AG10803 (cell line): ENCODE measurements at regions not wholly inside any gene's neighbourhood (a gene's known extent, or its start where the extent isn't known, plus 50 kb on each side); places are given as distances from the start of the nearest gene placed in this dataset.

Experiments used
- DNase-seq: peaks from one replicate; pipeline ENCODE4 v3.0.0; 2010; ENCODE audit warnings: low read depth
- H3K4me3 ChIP-seq: 2 replicates; pipeline ENCODE4 v1.5.1; 2011; ENCODE audit warnings: mild to moderate bottlenecking, low read length, control low read depth
- CTCF ChIP-seq: conservative IDR thresholded peaks from 2 replicates; pipeline ENCODE4 v1.5.1; 2011; ENCODE audit warnings: mild to moderate bottlenecking, low read length, control low read depth, inconsistent platforms

- peak; percentile 24 for DNase-seq
- no peak for TF ChIP-seq CTCF
- H3K4me3 ChIP-seq: no peak overlapping the region
These were observed 111.3 kb upstream of the TNS3 start for GRCh38 chr7:47693216-47693615.

DNA sequence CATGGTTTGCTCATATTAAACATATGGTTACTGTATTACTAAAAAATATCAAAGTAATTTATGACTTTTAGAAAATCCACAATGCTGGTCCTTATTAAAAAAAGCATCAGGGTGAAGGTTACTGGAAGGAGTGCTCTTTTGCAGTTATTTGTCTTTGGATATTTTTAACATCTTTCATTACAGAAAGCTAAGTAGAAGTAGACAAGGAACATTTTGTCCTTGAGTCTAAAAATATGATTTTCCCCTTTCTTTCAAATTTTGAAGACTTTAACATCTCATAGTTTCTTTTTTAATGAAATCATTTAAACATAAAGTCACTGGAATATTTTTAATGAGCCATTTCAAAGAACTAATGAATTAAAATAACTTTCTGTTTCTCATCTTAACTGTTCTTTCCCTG is 110.1 kb upstream of the TNS3 start:
- TF ChIP-seq CTCF: no peak
- H3K4me3 ChIP-seq: no peak overlapping the region
- no peak for DNase-seq

DNA sequence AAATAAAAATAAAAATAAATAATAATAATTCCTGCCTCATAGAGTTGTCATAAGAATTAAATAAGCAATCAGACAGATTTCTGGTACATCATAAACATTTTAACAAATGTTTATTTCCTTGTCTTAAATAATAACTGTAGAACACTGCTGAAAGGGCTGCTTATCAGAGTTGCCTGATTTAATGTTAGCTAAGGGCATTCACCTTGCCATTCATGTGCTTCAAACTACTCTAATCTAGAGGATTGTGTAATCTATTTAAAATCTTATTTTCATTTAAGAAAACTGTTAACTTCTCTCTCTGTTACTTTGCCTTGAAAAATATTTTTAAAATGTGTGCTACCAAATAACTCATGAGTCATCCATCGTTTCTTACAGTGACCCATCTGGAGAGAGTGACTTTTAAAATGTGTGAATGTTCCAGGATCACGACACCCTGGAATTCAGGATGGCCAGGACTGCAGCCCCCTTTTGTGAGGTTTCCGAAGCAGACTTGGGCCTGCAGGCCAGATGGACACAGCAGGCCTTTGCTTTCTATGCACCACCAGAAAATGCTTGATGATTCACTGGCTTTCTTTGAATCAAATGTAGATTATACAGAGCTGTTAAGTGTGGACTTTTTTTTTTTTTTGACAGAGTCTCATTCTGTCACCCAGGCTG is 109.1 kb upstream of the TNS3 start:
- TF ChIP-seq CTCF: no peak
- no peak overlapping the region for H3K4me3 ChIP-seq
- peak; percentile 94 for DNase-seq

DNA sequence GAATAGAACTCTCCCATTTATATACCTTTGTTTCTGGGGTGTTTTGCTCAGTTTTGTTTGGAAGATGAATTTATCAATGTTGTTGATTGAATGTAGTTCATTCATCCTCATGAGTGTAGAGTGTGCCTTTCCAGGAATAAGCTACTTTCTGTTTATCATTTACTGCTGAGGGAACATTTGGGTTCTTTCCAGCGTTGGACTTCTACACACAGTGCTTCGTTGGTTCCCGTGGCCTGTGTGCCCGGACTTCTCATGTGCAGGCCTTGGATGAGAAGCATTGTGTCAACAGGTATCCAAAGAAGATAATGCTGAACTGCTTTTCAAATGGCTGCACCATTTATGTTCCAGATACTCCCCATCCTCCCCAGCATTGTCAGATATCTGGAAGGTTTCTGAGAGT is 107.6 kb upstream of the TNS3 start:
- no peak for DNase-seq
- TF ChIP-seq CTCF: no peak
- H3K4me3 ChIP-seq: no peak overlapping the region

GRCh38 chr7:47688311-47689100 is 106.6 kb upstream of the TNS3 start:
- no peak for DNase-seq
- no peak overlapping the region for H3K4me3 ChIP-seq
- no peak for TF ChIP-seq CTCF

GRCh38 chr7:47685712-47686376 is 103.9 kb upstream of the TNS3 start:
- no peak for TF ChIP-seq CTCF
- H3K4me3 ChIP-seq: no peak overlapping the region
- peak; percentile 40 for DNase-seq
